HepG2 (cell line): ENCODE measurements at regions not wholly inside any gene's neighbourhood (a gene's known extent, or its start where the extent isn't known, plus 50 kb on each side); places are given as distances from the start of the nearest gene placed in this dataset.

Experiments used
- BCL6 ChIP-seq: IDR thresholded peaks from 2 replicates; pipeline ENCODE4 v1.6.1; 2016; ENCODE audit warnings: missing genetic modification reagents, missing compliant biosample characterization
- ELF4 ChIP-seq: sonication (generic); formaldehyde crosslinking; IDR thresholded peaks from 2 replicates; pipeline ENCODE4 v1.5.0; 2020; ENCODE audit warnings: missing genetic modification reagents, mild to moderate bottlenecking, moderate library complexity, borderline replicate concordance
- HDAC2 ChIP-seq: sonication (generic); formaldehyde crosslinking; IDR thresholded peaks from 2 replicates; pipeline ENCODE4 v1.4.0; 2020; ENCODE audit warnings: missing genetic modification reagents
- IKZF4 ChIP-seq: sonication (generic); formaldehyde crosslinking; IDR thresholded peaks from 2 replicates; pipeline ENCODE4 v1.5.1; 2020; ENCODE audit warnings: borderline replicate concordance, mild to moderate bottlenecking, low read depth, missing genetic modification reagents; ENCODE audit errors: not compliant biosample characterization
- KDM3A ChIP-seq: IDR thresholded peaks from 2 replicates; pipeline ENCODE4 v1.6.1; 2018; ENCODE audit warnings: low read depth, missing compliant biosample characterization
- MAFF ChIP-seq: IDR thresholded peaks from 2 replicates; pipeline ENCODE4 v1.6.1; 2011; ENCODE audit warnings: low read depth, low read length, improper control_type of control experiment
- NR2F6 ChIP-seq, 2 experiments: IDR thresholded peaks; 2 replicates each; pipeline ENCODE4 v1.6.1; 2016; ENCODE audit warnings: antibody characterized with exemption in 1 of 2, mild to moderate bottlenecking in 1 of 2
- POGZ ChIP-seq: sonication (generic); formaldehyde crosslinking; IDR thresholded peaks from 2 replicates; pipeline ENCODE4 v1.4.0; 2020; ENCODE audit warnings: mild to moderate bottlenecking, missing genetic modification reagents
- PTBP1 ChIP-seq: fragments of 200-400 bp; formaldehyde crosslinking; IDR thresholded peaks from 2 replicates; pipeline ENCODE4 v1.6.1; 2018; ENCODE audit warnings: low read length, low read depth; ENCODE audit not compliant: poor library complexity, severe bottlenecking
- SMAD1 ChIP-seq: sonication (generic); formaldehyde crosslinking; IDR thresholded peaks from 2 replicates; pipeline ENCODE4 v1.4.0; 2020; ENCODE audit warnings: missing genetic modification reagents, low read depth, mild to moderate bottlenecking, borderline replicate concordance
- SUZ12 ChIP-seq: fragments of 150-350 bp; IDR thresholded peaks from 2 replicates; pipeline ENCODE4 v1.6.1; 2014; ENCODE audit warnings: low read depth, low read length
- ZNF142 ChIP-seq: sonication (generic); formaldehyde crosslinking; IDR thresholded peaks from 2 replicates; pipeline ENCODE4 v1.4.0; 2020; ENCODE audit warnings: missing genetic modification reagents
- ZNF274 ChIP-seq: sonication (generic); formaldehyde crosslinking; IDR thresholded peaks from 2 replicates; pipeline ENCODE4 v1.5.1; 2020; ENCODE audit warnings: mild to moderate bottlenecking, missing genetic modification reagents
- ZNF484 ChIP-seq: sonication (generic); formaldehyde crosslinking; IDR thresholded peaks from 2 replicates; pipeline ENCODE4 v1.5.1; 2020; ENCODE audit warnings: mild to moderate bottlenecking, low read depth, missing genetic modification reagents, borderline replicate concordance
- ZNF775 ChIP-seq: sonication (generic); formaldehyde crosslinking; IDR thresholded peaks from 2 replicates; pipeline ENCODE4 v1.4.0; 2020; ENCODE audit warnings: missing genetic modification reagents, mild to moderate bottlenecking, moderate library complexity, borderline replicate concordance
- ZNF792 ChIP-seq: IDR thresholded peaks from 2 replicates; pipeline ENCODE4 v1.6.1; 2016
- TF ChIP-seq, protein P1 (sequence below): sonication (generic); formaldehyde crosslinking; IDR thresholded peaks from 2 replicates; pipeline ENCODE4 v1.4.0; 2020; ENCODE audit warnings: mild to moderate bottlenecking, missing genetic modification reagents, borderline replicate concordance
- TF ChIP-seq, protein P2 (sequence below): sonication (generic); formaldehyde crosslinking; IDR thresholded peaks from 2 replicates; pipeline ENCODE4 v1.5.1; 2020; ENCODE audit warnings: missing genetic modification reagents, mild to moderate bottlenecking, borderline replicate concordance

- TF ChIP-seq ZNF142 (CRISPR knock-in tag) (no peak), KDM3A (peak; percentile 78; the same call in 1 of the 2 replicates), HDAC2 (CRISPR knock-in tag) (no peak), BCL6 (CRISPR knock-in tag) (peak; percentile 57), SUZ12 (no peak), IKZF4 (CRISPR knock-in tag) (peak; percentile 66), MAFF (no peak), ZNF775 (CRISPR knock-in tag) (no peak), POGZ (no peak), SMAD1 (no peak), ZNF484 (no peak), ZNF792 (CRISPR knock-in tag) (no peak), ZNF274 (CRISPR knock-in tag) (0 out of 2 replicates have a peak, but pooled peaks have one; percentile 37), ELF4 (CRISPR knock-in tag) (no peak), PTBP1 (no peak), NR2F6 (IDR thresholded peaks at IDR 0.05) (no peak), NR2F6 (CRISPR knock-in tag; IDR thresholded peaks at IDR 0.05) (no peak)
- TF ChIP-seq, protein P1, sequence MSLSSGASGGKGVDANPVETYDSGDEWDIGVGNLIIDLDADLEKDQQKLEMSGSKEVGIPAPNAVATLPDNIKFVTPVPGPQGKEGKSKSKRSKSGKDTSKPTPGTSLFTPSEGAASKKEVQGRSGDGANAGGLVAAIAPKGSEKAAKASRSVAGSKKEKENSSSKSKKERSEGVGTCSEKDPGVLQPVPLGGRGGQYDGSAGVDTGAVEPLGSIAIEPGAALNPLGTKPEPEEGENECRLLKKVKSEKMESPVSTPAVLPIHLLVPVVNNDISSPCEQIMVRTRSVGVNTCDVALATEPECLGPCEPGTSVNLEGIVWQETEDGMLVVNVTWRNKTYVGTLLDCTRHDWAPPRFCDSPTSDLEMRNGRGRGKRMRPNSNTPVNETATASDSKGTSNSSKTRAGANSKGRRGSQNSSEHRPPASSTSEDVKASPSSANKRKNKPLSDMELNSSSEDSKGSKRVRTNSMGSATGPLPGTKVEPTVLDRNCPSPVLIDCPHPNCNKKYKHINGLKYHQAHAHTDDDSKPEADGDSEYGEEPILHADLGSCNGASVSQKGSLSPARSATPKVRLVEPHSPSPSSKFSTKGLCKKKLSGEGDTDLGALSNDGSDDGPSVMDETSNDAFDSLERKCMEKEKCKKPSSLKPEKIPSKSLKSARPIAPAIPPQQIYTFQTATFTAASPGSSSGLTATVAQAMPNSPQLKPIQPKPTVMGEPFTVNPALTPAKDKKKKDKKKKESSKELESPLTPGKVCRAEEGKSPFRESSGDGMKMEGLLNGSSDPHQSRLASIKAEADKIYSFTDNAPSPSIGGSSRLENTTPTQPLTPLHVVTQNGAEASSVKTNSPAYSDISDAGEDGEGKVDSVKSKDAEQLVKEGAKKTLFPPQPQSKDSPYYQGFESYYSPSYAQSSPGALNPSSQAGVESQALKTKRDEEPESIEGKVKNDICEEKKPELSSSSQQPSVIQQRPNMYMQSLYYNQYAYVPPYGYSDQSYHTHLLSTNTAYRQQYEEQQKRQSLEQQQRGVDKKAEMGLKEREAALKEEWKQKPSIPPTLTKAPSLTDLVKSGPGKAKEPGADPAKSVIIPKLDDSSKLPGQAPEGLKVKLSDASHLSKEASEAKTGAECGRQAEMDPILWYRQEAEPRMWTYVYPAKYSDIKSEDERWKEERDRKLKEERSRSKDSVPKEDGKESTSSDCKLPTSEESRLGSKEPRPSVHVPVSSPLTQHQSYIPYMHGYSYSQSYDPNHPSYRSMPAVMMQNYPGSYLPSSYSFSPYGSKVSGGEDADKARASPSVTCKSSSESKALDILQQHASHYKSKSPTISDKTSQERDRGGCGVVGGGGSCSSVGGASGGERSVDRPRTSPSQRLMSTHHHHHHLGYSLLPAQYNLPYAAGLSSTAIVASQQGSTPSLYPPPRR = no peak
- TF ChIP-seq, protein P2, sequence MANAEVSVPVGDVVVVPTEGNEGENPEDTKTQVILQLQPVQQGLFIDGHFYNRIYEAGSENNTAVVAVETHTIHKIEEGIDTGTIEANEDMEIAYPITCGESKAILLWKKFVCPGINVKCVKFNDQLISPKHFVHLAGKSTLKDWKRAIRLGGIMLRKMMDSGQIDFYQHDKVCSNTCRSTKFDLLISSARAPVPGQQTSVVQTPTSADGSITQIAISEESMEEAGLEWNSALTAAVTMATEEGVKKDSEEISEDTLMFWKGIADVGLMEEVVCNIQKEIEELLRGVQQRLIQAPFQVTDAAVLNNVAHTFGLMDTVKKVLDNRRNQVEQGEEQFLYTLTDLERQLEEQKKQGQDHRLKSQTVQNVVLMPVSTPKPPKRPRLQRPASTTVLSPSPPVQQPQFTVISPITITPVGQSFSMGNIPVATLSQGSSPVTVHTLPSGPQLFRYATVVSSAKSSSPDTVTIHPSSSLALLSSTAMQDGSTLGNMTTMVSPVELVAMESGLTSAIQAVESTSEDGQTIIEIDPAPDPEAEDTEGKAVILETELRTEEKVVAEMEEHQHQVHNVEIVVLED (CRISPR knock-in tag) = no peak
These were observed 67.2 kb downstream of the DIO3 start (continued) for GRCh38 chr14:101628471-101628966.
